ENCODE measurements at regions not wholly inside any gene's neighbourhood (a gene's known extent, or its start where the extent isn't known, plus 50 kb on each side); places are given as distances from the start of the nearest gene placed in this dataset.

- Mint-ChIP-seq H3K27ac (no peak overlapping the region), H3K36me3 (peaks cover 8% of the 10 kb centered on the region), H3K4me3 (no peak overlapping the region), H3K9me3 (peaks cover 7% of the 10 kb centered on the region), H3K4me1 (peaks cover 37% of the 10 kb centered on the region)
- ATAC-seq (no peak), DNase-seq (ENCODE audit: low spot score in 2 of 2) (no peak)
These were observed 312.5 kb downstream of the SHQ1 start for GRCh38 chr3:72535772-72536171.

GRCh38 chr3:72533591-72534473 lies 314.4 kb downstream of the SHQ1 start:
- H3K36me3 Mint-ChIP-seq = peaks cover 8% of the 10 kb centered on the region
- ATAC-seq (no peak), DNase-seq (ENCODE audit: low spot score in 2 of 2) (no peak)
- H3K4me3 Mint-ChIP-seq = no peak overlapping the region
- H3K9me3 Mint-ChIP-seq = peaks cover 7% of the 10 kb centered on the region
- H3K27ac Mint-ChIP-seq = peak overlapping the region; percentile 76
- H3K4me1 Mint-ChIP-seq = peaks cover 27% of the 10 kb centered on the region

GRCh38 chr3:72530426-72530825 lies 317.8 kb downstream of the SHQ1 start:
- ATAC-seq = no peak
- Mint-ChIP-seq H3K4me1 (peaks cover 13% of the 10 kb centered on the region), H3K27ac (no peak overlapping the region), H3K9me3 (peaks cover 7% of the 10 kb centered on the region), H3K4me3 (no peak overlapping the region), H3K36me3 (peaks cover 8% of the 10 kb centered on the region)
- no peak for DNase-seq (ENCODE audit: low spot score in 2 of 2)

- Mint-ChIP-seq H3K4me3 (no peak overlapping the region), H3K9me3 (peaks cover 7% of the 10 kb centered on the region), H3K4me1 (peaks cover 9% of the 10 kb centered on the region), H3K36me3 (peaks cover 8% of the 10 kb centered on the region), H3K27ac (no peak overlapping the region)
- no peak for DNase-seq (ENCODE audit: low spot score in 2 of 2)
- ATAC-seq = no peak
These were observed 319.2 kb downstream of the SHQ1 start for GRCh38 chr3:72529081-72529480.

- no peak for DNase-seq (ENCODE audit: low spot score in 2 of 2)
- H3K9me3 Mint-ChIP-seq = no peaks in the 10 kb centered on the region
- H3K36me3 Mint-ChIP-seq = no peaks in the 10 kb centered on the region
- H3K4me3 Mint-ChIP-seq = no peak overlapping the region
- H3K27ac Mint-ChIP-seq = peak overlapping the region; percentile 14
- ATAC-seq = no peak
- peaks cover 43% of the 10 kb centered on the region for H3K4me1 Mint-ChIP-seq
These were observed 324.7 kb downstream of the SHQ1 start for GRCh38 chr3:72523429-72524151.

- no peaks in the 10 kb centered on the region for H3K9me3 Mint-ChIP-seq
- peak overlapping the region; percentile 4 for H3K4me3 Mint-ChIP-seq
- DNase-seq (ENCODE audit: low spot score in 2 of 2) (peak; percentile 28 to 80), ATAC-seq (peak; percentile 99)
- H3K4me1 Mint-ChIP-seq = peaks cover 43% of the 10 kb centered on the region
- no peaks in the 10 kb centered on the region for H3K36me3 Mint-ChIP-seq
- peak overlapping the region; percentile 82 for H3K27ac Mint-ChIP-seq
These were observed 327.4 kb downstream of the SHQ1 start for GRCh38 chr3:72520690-72521308.

GRCh38 chr3:72519946-72520604 lies 328.2 kb downstream of the SHQ1 start:
- Mint-ChIP-seq H3K9me3 (no peaks in the 10 kb centered on the region), H3K4me1 (peaks cover 43% of the 10 kb centered on the region), H3K36me3 (no peaks in the 10 kb centered on the region), H3K4me3 (peak overlapping the region; percentile 4), H3K27ac (peak overlapping the region; percentile 82)
- no peak for ATAC-seq
- no peak for DNase-seq (ENCODE audit: low spot score in 2 of 2)

- ATAC-seq (no peak), DNase-seq (ENCODE audit: low spot score in 2 of 2) (no peak)
- Mint-ChIP-seq H3K36me3 (no peaks in the 10 kb centered on the region), H3K4me3 (no peak overlapping the region), H3K27ac (no peak overlapping the region), H3K4me1 (peaks cover 32% of the 10 kb centered on the region), H3K9me3 (no peaks in the 10 kb centered on the region)
These were observed 330.3 kb downstream of the SHQ1 start for GRCh38 chr3:72517921-72518424.

- Mint-ChIP-seq H3K4me3 (no peak overlapping the region), H3K9me3 (no peaks in the 10 kb centered on the region)
- no peak for ATAC-seq
These were observed 330.9 kb downstream of the SHQ1 start for GRCh38 chr3:72517336-72517735.

GRCh38 chr3:72516361-72516760 lies 331.9 kb downstream of the SHQ1 start:
- no peak for DNase-seq (ENCODE audit: low spot score in 2 of 2)
- ATAC-seq = no peak
- Mint-ChIP-seq H3K36me3 (no peaks in the 10 kb centered on the region), H3K9me3 (no peaks in the 10 kb centered on the region), H3K27ac (peak overlapping the region; percentile 7), H3K4me3 (no peak overlapping the region), H3K4me1 (peaks cover 18% of the 10 kb centered on the region)

More at GRCh38 chr3:72517336-72517735, 330.9 kb downstream of the SHQ1 start:
- Mint-ChIP-seq H3K4me1 (peaks cover 25% of the 10 kb centered on the region), H3K36me3 (no peaks in the 10 kb centered on the region), H3K27ac (no peak overlapping the region)
- no peak for DNase-seq (ENCODE audit: low spot score in 2 of 2)

- H3K27ac Mint-ChIP-seq = peak overlapping the region; percentile 7
- H3K4me3 Mint-ChIP-seq = no peak overlapping the region
- DNase-seq (ENCODE audit: low spot score in 2 of 2) = no peak
- no peak for ATAC-seq
- H3K4me1 Mint-ChIP-seq = peaks cover 14% of the 10 kb centered on the region
- H3K9me3 Mint-ChIP-seq = no peaks in the 10 kb centered on the region
- no peaks in the 10 kb centered on the region for H3K36me3 Mint-ChIP-seq
These were observed 332.3 kb downstream of the SHQ1 start for GRCh38 chr3:72515941-72516340.

GRCh38 chr3:72515281-72515680 lies 333.0 kb downstream of the SHQ1 start:
- ATAC-seq (no peak), DNase-seq (ENCODE audit: low spot score in 2 of 2) (no peak)
- H3K27ac Mint-ChIP-seq = no peak overlapping the region

GRCh38 chr3:72510247-72510646 lies 338.0 kb downstream of the SHQ1 start:
- H3K27ac Mint-ChIP-seq = no peak overlapping the region
- no peaks in the 10 kb centered on the region for H3K9me3 Mint-ChIP-seq
- no peak overlapping the region for H3K4me3 Mint-ChIP-seq
- ATAC-seq = no peak
- peaks cover 23% of the 10 kb centered on the region for H3K4me1 Mint-ChIP-seq
- DNase-seq (ENCODE audit: low spot score in 2 of 2) = no peak
- no peaks in the 10 kb centered on the region for H3K36me3 Mint-ChIP-seq

More at GRCh38 chr3:72515281-72515680, 333.0 kb downstream of the SHQ1 start:
- H3K4me3 Mint-ChIP-seq = no peak overlapping the region
- no peaks in the 10 kb centered on the region for H3K9me3 Mint-ChIP-seq
- no peaks in the 10 kb centered on the region for H3K36me3 Mint-ChIP-seq
- H3K4me1 Mint-ChIP-seq = peaks cover 7% of the 10 kb centered on the region

- Mint-ChIP-seq H3K27ac (peak overlapping the region; percentile 80), H3K4me1 (peaks cover 23% of the 10 kb centered on the region), H3K4me3 (no peak overlapping the region), H3K36me3 (no peaks in the 10 kb centered on the region), H3K9me3 (no peaks in the 10 kb centered on the region)
- DNase-seq (ENCODE audit: low spot score in 2 of 2) (no peak), ATAC-seq (peak; percentile 88)
These were observed 342.5 kb downstream of the SHQ1 start for GRCh38 chr3:72505539-72506405.
